HEK293T (cell line): ENCODE measurements at regions not wholly inside any gene's neighbourhood (a gene's known extent, or its start where the extent isn't known, plus 50 kb on each side); places are given as distances from the start of the nearest gene placed in this dataset.

Source experiments
- CTCF ChIA-PET: fragments of 350-600 bp; formaldehyde crosslinking; extraction: SDS; loops from one replicate; lab custom pipeline; 2021; ENCODE audit warnings: antibody characterized with exemption, inconsistent platforms; lab: Yijun Ruan, JAX
- POLR2A ChIA-PET: fragments of 350-600 bp; formaldehyde crosslinking; extraction: SDS; loops from one replicate; lab custom pipeline; 2020; ENCODE audit warnings: antibody characterized with exemption, inconsistent platforms; lab: Yijun Ruan, JAX
- DNase-seq: peaks from one replicate; pipeline ENCODE4 v3.0.0; 2012; ENCODE audit warnings: mixed read lengths; ENCODE audit errors: extremely low spot score
- ARNT ChIP-seq: fragments of 450-650 bp; IDR thresholded peaks from 2 replicates; pipeline ENCODE4 v1.6.1; 2017; ENCODE audit warnings: mild to moderate bottlenecking
- BHLHE40 ChIP-seq: fragments of 450-650 bp; IDR thresholded peaks from 2 replicates; pipeline ENCODE4 v1.6.1; 2016; ENCODE audit warnings: mild to moderate bottlenecking, moderate library complexity, borderline replicate concordance
- CTBP1 ChIP-seq: fragments of 450-650 bp; IDR thresholded peaks from 2 replicates; pipeline ENCODE4 v1.6.1; 2016; ENCODE audit warnings: borderline replicate concordance
- ELF4 ChIP-seq: fragments of 450-650 bp; IDR thresholded peaks from 2 replicates; pipeline ENCODE4 v1.6.1; 2017; ENCODE audit warnings: antibody characterized with exemption
- FOXA1 ChIP-seq: fragments of 450-650 bp; IDR thresholded peaks from 2 replicates; pipeline ENCODE4 v1.6.1; 2016; ENCODE audit warnings: mild to moderate bottlenecking
- FOXK2 ChIP-seq: fragments of 450-650 bp; IDR thresholded peaks from 2 replicates; pipeline ENCODE4 v1.6.1; 2016; ENCODE audit warnings: mild to moderate bottlenecking
- FOXM1 ChIP-seq: fragments of 450-650 bp; IDR thresholded peaks from 2 replicates; pipeline ENCODE4 v1.6.1; 2017; ENCODE audit warnings: mild to moderate bottlenecking, borderline replicate concordance
- HDGF ChIP-seq: fragments of 450-650 bp; IDR thresholded peaks from 2 replicates; pipeline ENCODE4 v1.6.1; 2017; ENCODE audit warnings: antibody characterized with exemption, borderline replicate concordance
- L3MBTL2 ChIP-seq: fragments of 450-650 bp; conservative IDR thresholded peaks from 2 replicates; pipeline ENCODE4 v1.6.1; 2016; ENCODE audit warnings: mild to moderate bottlenecking
- LEF1 ChIP-seq: fragments of 450-650 bp; IDR thresholded peaks from 2 replicates; pipeline ENCODE4 v1.6.1; 2017; ENCODE audit warnings: mild to moderate bottlenecking, borderline replicate concordance
- NFRKB ChIP-seq: fragments of 450-650 bp; IDR thresholded peaks from 2 replicates; pipeline ENCODE4 v1.6.1; 2016; ENCODE audit warnings: mild to moderate bottlenecking, moderate library complexity
- PKNOX1 ChIP-seq: fragments of 450-650 bp; IDR thresholded peaks from 2 replicates; pipeline ENCODE4 v1.6.1; 2016
- SP1 ChIP-seq: fragments of 450-650 bp; IDR thresholded peaks from 2 replicates; pipeline ENCODE4 v1.6.1; 2017
- SUZ12 ChIP-seq: fragments of 450-650 bp; IDR thresholded peaks from 2 replicates; pipeline ENCODE4 v1.6.1; 2016; ENCODE audit warnings: mild to moderate bottlenecking
- TARDBP ChIP-seq: fragments of 450-650 bp; IDR thresholded peaks from 2 replicates; pipeline ENCODE4 v1.6.1; 2016
- ZNF384 ChIP-seq: fragments of 450-650 bp; IDR thresholded peaks from 2 replicates; pipeline ENCODE4 v1.6.1; 2016

- TF ChIP-seq TARDBP, result no peak
- TF ChIP-seq FOXK2, result no peak
- TF ChIP-seq ZNF384, result no peak
- no peak for TF ChIP-seq NFRKB
- TF ChIP-seq HDGF, result no peak
- TF ChIP-seq BHLHE40, result no peak
- no peak for TF ChIP-seq L3MBTL2
- TF ChIP-seq FOXA1, result no peak
- no peak for TF ChIP-seq PKNOX1
- TF ChIP-seq SP1, result no peak
- no peak for TF ChIP-seq FOXM1
- TF ChIP-seq ELF4, result no peak
- TF ChIP-seq LEF1, result no peak
- TF ChIP-seq SUZ12, result no peak
- TF ChIP-seq ARNT, result no peak
- TF ChIP-seq CTBP1, result no peak
- ChIA-PET POLR2A (no interaction called here), CTCF (no interaction called here)
- no peak for DNase-seq
These were observed 92.4 kb upstream of the SLC24A3 start for GRCh38 chr20:19120011-19120410.

GRCh38 chr20:19120569-19120968 is 91.9 kb upstream of the SLC24A3 start:
- CTCF ChIA-PET, result no interaction called here
- POLR2A ChIA-PET, result no interaction called here
- DNase-seq, result no peak
- no peak for TF ChIP-seq ZNF384
- TF ChIP-seq HDGF, result no peak
- TF ChIP-seq FOXM1, result no peak

GRCh38 chr20:19121463-19121862 is 91.0 kb upstream of the SLC24A3 start:
- no peak for TF ChIP-seq SP1
- no peak for TF ChIP-seq HDGF
- no peak for TF ChIP-seq ZNF384
- no peak for TF ChIP-seq NFRKB
- no peak for TF ChIP-seq TARDBP
- no peak for TF ChIP-seq BHLHE40
- no peak for TF ChIP-seq FOXK2
- no peak for TF ChIP-seq CTBP1
- TF ChIP-seq ARNT, result no peak
- TF ChIP-seq PKNOX1, result no peak
- TF ChIP-seq LEF1, result no peak
- no peak for TF ChIP-seq ELF4
- TF ChIP-seq L3MBTL2, result no peak
- no peak for TF ChIP-seq FOXM1
- DNase-seq, result no peak
- CTCF ChIA-PET, result no interaction called here
- POLR2A ChIA-PET, result no interaction called here

- POLR2A ChIA-PET, result no interaction called here
These were observed 90.5 kb upstream of the SLC24A3 start for GRCh38 chr20:19121916-19122315.

GRCh38 chr20:19122395-19122794 is 90.0 kb upstream of the SLC24A3 start:
- no peak for DNase-seq
- POLR2A ChIA-PET, result no interaction called here
- no peak for TF ChIP-seq FOXM1
- no peak for TF ChIP-seq TARDBP
- TF ChIP-seq BHLHE40, result no peak
- TF ChIP-seq L3MBTL2, result no peak
- CTCF ChIA-PET, result no interaction called here

More at GRCh38 chr20:19121916-19122315, 90.5 kb upstream of the SLC24A3 start:
- TF ChIP-seq L3MBTL2, result no peak
- no peak for TF ChIP-seq FOXK2
- TF ChIP-seq ARNT, result no peak
- no peak for TF ChIP-seq SP1
- TF ChIP-seq BHLHE40, result no peak
- TF ChIP-seq LEF1, result no peak
- TF ChIP-seq TARDBP, result no peak
- TF ChIP-seq FOXA1, result no peak
- no peak for TF ChIP-seq CTBP1
- no peak for TF ChIP-seq FOXM1
- TF ChIP-seq SUZ12, result no peak
- TF ChIP-seq ZNF384, result no peak
- no peak for TF ChIP-seq HDGF
- no peak for TF ChIP-seq PKNOX1
- no peak for TF ChIP-seq NFRKB
- TF ChIP-seq ELF4, result no peak
- DNase-seq, result no peak
- CTCF ChIA-PET, result no interaction called here

GRCh38 chr20:19125508-19125907 is 86.9 kb upstream of the SLC24A3 start:
- CTCF ChIA-PET, result interaction anchor here (0.5 kb wide), 1 partner anchor 460 kb away, joined by 3 read pairs; no protein-coding TSS in a partner anchor
- POLR2A ChIA-PET, result no interaction called here
- TF ChIP-seq ZNF384, result no peak
- TF ChIP-seq FOXA1, result no peak
- no peak for TF ChIP-seq PKNOX1
- no peak for TF ChIP-seq SP1
- no peak for DNase-seq
